ENCODE measurements at regions not wholly inside any gene's neighbourhood (a gene's known extent, or its start where the extent isn't known, plus 50 kb on each side); places are given as distances from the start of the nearest gene placed in this dataset.

GRCh38 chr9:23573800-23574199, 252.2 kb downstream of the ELAVL2 start:
- TF ChIP-seq CTCF (IDR thresholded peaks at IDR 0.05) (no peak), POLR2A (IDR thresholded peaks at IDR 0.05) (no peak)

Measured in lower leg skin (tissue), 3 donors.